ENCODE measurements at regions not wholly inside any gene's neighbourhood (a gene's known extent, or its start where the extent isn't known, plus 50 kb on each side); places are given as distances from the start of the nearest gene placed in this dataset.
"Not testable (repeated sequence)": the region's sequence is repeated elsewhere in the genome, so short reads cannot be mapped to it uniquely, and the experiment has no call there.

DNA sequence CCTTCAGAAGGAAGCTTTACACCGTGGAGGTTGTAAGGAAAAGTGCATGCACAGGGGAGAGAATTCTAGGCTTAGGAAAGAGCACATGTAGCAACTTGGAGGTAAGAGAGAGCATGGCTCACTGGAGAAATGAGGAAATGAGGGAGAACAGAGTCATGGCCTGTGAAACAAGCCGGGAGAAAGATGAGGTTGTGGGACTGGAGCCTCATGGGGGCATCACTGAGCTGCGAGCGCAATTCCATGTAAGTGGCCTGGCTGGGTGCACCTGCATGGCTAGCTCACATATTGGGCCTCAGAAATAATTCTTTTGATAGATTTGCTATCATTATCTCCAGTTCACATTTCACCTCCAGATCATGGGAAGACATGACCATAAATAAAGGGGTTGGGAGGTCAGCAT is 785.5 kb upstream of the RAB6C start:
- H3K27me3 ChIP-seq (replicated peaks), result no peaks in the 10 kb centered on the region
- DNase-seq, result no peak
- in situ Hi-C loops (cut with HindIII; ENCODE audit: low pct_ligation_motif_present, low sequenced_read_pairs), result no loop called here
- no peaks in the 10 kb centered on the region for H3K36me3 ChIP-seq (replicated peaks)
- H3K4me3 ChIP-seq (ENCODE audit: low read depth, low read length), result no peak overlapping the region
- TF ChIP-seq, protein P1, sequence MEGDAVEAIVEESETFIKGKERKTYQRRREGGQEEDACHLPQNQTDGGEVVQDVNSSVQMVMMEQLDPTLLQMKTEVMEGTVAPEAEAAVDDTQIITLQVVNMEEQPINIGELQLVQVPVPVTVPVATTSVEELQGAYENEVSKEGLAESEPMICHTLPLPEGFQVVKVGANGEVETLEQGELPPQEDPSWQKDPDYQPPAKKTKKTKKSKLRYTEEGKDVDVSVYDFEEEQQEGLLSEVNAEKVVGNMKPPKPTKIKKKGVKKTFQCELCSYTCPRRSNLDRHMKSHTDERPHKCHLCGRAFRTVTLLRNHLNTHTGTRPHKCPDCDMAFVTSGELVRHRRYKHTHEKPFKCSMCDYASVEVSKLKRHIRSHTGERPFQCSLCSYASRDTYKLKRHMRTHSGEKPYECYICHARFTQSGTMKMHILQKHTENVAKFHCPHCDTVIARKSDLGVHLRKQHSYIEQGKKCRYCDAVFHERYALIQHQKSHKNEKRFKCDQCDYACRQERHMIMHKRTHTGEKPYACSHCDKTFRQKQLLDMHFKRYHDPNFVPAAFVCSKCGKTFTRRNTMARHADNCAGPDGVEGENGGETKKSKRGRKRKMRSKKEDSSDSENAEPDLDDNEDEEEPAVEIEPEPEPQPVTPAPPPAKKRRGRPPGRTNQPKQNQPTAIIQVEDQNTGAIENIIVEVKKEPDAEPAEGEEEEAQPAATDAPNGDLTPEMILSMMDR (IDR thresholded peaks at IDR 0.05; ENCODE audit: low read depth, low read length, missing control alignments), result no peak
- no peak overlapping the region for H3K27ac ChIP-seq

DNA sequence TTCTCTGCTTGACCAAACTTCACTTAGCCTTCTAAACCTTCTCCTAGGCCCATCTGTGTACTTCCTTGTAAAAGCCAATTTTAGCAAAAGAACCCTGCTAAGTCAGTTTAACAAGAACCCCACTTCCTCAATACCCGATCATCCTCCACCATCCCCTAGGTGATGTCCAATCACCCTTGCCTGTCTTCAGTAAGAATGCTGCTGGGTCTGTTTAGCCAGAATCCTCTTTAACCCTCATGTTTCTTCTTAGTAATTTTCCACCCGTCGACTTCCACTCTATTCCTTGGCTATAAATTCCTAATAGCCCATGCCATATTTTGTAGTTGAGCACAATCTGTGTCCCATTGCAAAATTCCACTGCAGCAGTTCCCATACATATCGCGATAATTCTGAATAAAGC is 780.0 kb upstream of the RAB6C start:
- in situ Hi-C loops (cut with HindIII; ENCODE audit: low pct_ligation_motif_present, low sequenced_read_pairs), result no loop called here
- TF ChIP-seq, protein P1 (IDR thresholded peaks at IDR 0.05; ENCODE audit: low read depth, low read length, missing control alignments), result no peak
- Histone ChIP-seq H3K27ac (no peak overlapping the region), H3K27me3 (replicated peaks) (no peaks in the 10 kb centered on the region), H3K4me3 (ENCODE audit: low read depth, low read length) (no peak overlapping the region), H3K36me3 (replicated peaks) (no peaks in the 10 kb centered on the region)
- DNase-seq, result no peak

DNA sequence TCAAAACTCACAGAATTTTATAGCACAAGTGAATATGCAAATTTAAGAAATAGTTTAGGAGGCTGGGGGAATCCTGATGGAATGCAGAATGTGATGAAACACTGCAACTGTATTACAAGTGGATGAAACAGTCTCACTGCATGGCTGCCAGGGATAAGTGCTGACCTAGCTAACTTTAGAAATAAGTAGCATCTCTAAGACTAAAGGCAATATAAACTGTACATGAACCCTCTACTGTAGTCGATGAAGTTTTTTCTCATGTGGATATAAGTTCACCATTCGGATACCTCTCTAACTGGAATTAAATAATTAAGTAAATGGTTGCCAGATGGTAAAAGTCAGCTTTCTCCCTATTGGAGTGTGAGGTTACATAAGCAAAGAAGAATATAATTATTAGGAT is 777.8 kb upstream of the RAB6C start:
- no peak for DNase-seq
- TF ChIP-seq, protein P1 (IDR thresholded peaks at IDR 0.05; ENCODE audit: low read depth, low read length, missing control alignments), result no peak
- Histone ChIP-seq H3K27me3 (replicated peaks) (no peaks in the 10 kb centered on the region), H3K36me3 (replicated peaks) (no peaks in the 10 kb centered on the region), H3K4me3 (ENCODE audit: low read depth, low read length) (no peak overlapping the region), H3K27ac (no peak overlapping the region)
- in situ Hi-C loops (cut with HindIII; ENCODE audit: low pct_ligation_motif_present, low sequenced_read_pairs), result no loop called here

DNA sequence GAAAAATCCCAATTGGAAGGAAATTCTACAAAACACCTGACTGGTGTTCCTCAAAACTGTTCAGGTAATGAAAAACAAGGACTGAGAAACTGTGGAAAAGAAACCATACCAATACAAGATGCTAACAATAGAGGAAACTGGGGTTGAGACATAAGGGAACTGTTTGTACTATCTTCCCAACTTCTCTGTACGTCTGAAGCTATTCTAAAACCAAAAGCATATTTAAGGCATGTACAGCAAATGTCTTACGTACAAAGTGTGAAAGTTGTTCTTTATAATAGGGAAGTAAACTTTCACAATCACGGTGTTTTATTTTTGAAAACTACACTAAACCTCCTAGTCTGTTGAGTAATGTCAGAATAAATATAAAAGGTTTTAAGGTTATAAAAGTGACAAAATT is 776.1 kb upstream of the RAB6C start:
- TF ChIP-seq, protein P1 (IDR thresholded peaks at IDR 0.05; ENCODE audit: low read depth, low read length, missing control alignments), result no peak
- in situ Hi-C loops (cut with HindIII; ENCODE audit: low pct_ligation_motif_present, low sequenced_read_pairs), result no loop called here
- no peak overlapping the region for H3K4me3 ChIP-seq (ENCODE audit: low read depth, low read length)
- no peak overlapping the region for H3K27ac ChIP-seq
- no peaks in the 10 kb centered on the region for H3K36me3 ChIP-seq (replicated peaks)
- no peaks in the 10 kb centered on the region for H3K27me3 ChIP-seq (replicated peaks)
- DNase-seq, result no peak

DNA sequence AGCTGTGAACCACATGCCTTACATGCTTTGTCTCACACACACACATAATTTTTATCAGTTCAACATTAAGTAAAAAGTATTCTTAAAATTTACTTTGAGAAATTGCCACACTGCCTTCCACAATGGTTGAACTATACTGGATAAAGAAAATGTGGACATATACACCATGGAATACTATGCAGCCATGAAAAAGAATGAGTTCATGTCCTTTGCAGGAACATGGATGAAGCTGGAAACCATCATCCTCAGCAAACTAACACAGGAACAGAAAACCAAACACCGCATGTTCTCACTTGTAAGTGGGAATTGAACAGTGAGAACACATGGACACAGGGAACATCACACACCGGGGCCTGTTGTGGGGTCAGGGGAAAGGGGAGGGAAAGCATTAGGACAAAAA is 774.9 kb upstream of the RAB6C start:
- H3K4me3 ChIP-seq (ENCODE audit: low read depth, low read length); in situ Hi-C loops (cut with HindIII; ENCODE audit: low pct_ligation_motif_present, low sequenced_read_pairs); H3K36me3 ChIP-seq (replicated peaks); DNase-seq; H3K27me3 ChIP-seq (replicated peaks); H3K27ac ChIP-seq: not testable (repeated sequence)

DNA sequence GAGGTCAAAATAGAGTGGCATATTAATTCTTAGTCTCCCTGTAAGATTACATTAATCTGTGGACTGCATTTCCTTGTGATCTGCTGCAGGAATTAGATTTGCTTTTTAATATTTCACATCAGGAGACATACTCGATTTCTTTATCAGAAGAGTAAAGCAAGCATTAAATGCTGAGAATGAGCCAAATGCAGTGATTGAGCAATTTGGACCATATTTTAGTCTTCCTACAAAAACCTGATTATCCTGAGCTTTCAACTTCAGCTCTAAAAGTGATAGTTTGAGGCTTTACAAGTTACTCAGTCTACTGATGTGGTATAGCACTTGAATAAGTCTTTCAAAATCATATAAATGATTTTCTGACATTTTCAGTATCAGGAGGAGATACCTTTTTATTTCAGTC is 774.3 kb upstream of the RAB6C start:
- TF ChIP-seq, protein P1 (IDR thresholded peaks at IDR 0.05; ENCODE audit: low read depth, low read length, missing control alignments), result no peak
- H3K4me3 ChIP-seq (ENCODE audit: low read depth, low read length), result no peak overlapping the region
- no peaks in the 10 kb centered on the region for H3K27me3 ChIP-seq (replicated peaks)
- H3K27ac ChIP-seq, result no peak overlapping the region
- no peak for DNase-seq
- in situ Hi-C loops (cut with HindIII; ENCODE audit: low pct_ligation_motif_present, low sequenced_read_pairs), result no loop called here
- no peaks in the 10 kb centered on the region for H3K36me3 ChIP-seq (replicated peaks)

Measured in brain microvascular endothelial cell (primary cell).